ENCODE measurements at regions not wholly inside any gene's neighbourhood (a gene's known extent, or its start where the extent isn't known, plus 50 kb on each side); places are given as distances from the start of the nearest gene placed in this dataset.

- Histone ChIP-seq H3K36me3 (no peaks in the 10 kb centered on the region), H3K4me1 (no peaks in the 10 kb centered on the region), H3K27me3 (no peaks in the 10 kb centered on the region), H3K27ac (no peak overlapping the region), H3K4me3 (no peak overlapping the region), H3K9me3 (peaks cover 0 to 4% of the 10 kb centered on the region in 2 donors)
- TF ChIP-seq CTCF (IDR thresholded peaks at IDR 0.05), result no peak
- DNase-seq (ENCODE audit: low spot score), result no peak
These were observed 92.2 kb upstream of the PRR23E start for GRCh38 chr3:127100459-127101410.

- Histone ChIP-seq H3K4me3 (no peak overlapping the region), H3K27me3 (no peaks in the 10 kb centered on the region), H3K9me3 (no peaks in the 10 kb centered on the region), H3K27ac (no peak overlapping the region), H3K36me3 (no peaks in the 10 kb centered on the region), H3K4me1 (no peaks in the 10 kb centered on the region)
- TF ChIP-seq CTCF (IDR thresholded peaks at IDR 0.05), result no peak
- no peak for DNase-seq (ENCODE audit: low spot score)
These were observed 91.3 kb upstream of the PRR23E start for GRCh38 chr3:127101411-127102187.

GRCh38 chr3:127102188-127102520, 90.8 kb upstream of the PRR23E start:
- Histone ChIP-seq H3K9me3 (no peaks in the 10 kb centered on the region), H3K36me3 (no peaks in the 10 kb centered on the region), H3K27ac (no peak overlapping the region), H3K4me1 (no peaks in the 10 kb centered on the region), H3K4me3 (no peak overlapping the region), H3K27me3 (no peaks in the 10 kb centered on the region)
- TF ChIP-seq CTCF (IDR thresholded peaks at IDR 0.05), result no peak
- DNase-seq (ENCODE audit: low spot score), result no peak

GRCh38 chr3:127102587-127102986, 90.3 kb upstream of the PRR23E start:
- no peak for DNase-seq (ENCODE audit: low spot score)
- Histone ChIP-seq H3K27me3 (no peaks in the 10 kb centered on the region), H3K4me3 (no peak overlapping the region), H3K4me1 (no peaks in the 10 kb centered on the region), H3K27ac (no peak overlapping the region), H3K36me3 (no peaks in the 10 kb centered on the region), H3K9me3 (no peaks in the 10 kb centered on the region)
- TF ChIP-seq CTCF (IDR thresholded peaks at IDR 0.05), result no peak

- Histone ChIP-seq H3K36me3 (no peaks in the 10 kb centered on the region), H3K4me3 (no peak overlapping the region), H3K4me1 (no peaks in the 10 kb centered on the region), H3K9me3 (no peaks in the 10 kb centered on the region), H3K27me3 (no peaks in the 10 kb centered on the region), H3K27ac (no peak overlapping the region)
- no peak for DNase-seq (ENCODE audit: low spot score)
- TF ChIP-seq CTCF (IDR thresholded peaks at IDR 0.05), result no peak
These were observed 89.9 kb upstream of the PRR23E start for GRCh38 chr3:127103080-127103479.

Measured in right atrium auricular region (tissue), 2 donors.